ENCODE measurements at regions not wholly inside any gene's neighbourhood (a gene's known extent, or its start where the extent isn't known, plus 50 kb on each side); places are given as distances from the start of the nearest gene placed in this dataset.

DNA sequence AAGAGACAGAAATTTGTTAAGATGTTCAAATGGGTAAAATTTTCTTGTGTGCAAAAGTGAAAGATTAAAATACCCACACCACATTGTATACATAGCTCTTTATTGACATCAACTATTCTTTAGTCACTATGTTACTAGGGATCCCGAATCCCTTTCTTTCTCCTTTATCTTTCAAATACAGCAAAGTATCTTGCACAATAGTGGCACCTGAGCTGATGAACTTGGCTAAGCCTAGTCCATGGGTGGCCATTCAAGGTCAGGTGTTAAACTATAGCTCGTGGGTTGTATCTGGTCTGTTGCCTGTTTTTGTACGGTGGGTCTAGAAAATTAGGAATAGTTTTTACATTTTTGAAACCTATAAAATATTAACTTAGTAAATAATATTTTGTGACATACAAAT lies 210.9 kb downstream of the SLITRK6 start:
- Histone ChIP-seq H3K4me3 (ENCODE audit: low read depth, low read length) (no peak overlapping the region), H3K27ac (no peak overlapping the region), H3K9me3 (ENCODE audit: severe bottlenecking) (no peaks in the 10 kb centered on the region), H3K27me3 (ENCODE audit: insufficient read depth, low read depth, severe bottlenecking) (no peaks in the 10 kb centered on the region), H3K36me3 (no peaks in the 10 kb centered on the region)
- TF ChIP-seq CTCF (IDR thresholded peaks at IDR 0.05; ENCODE audit: low read depth, low read length): no peak
- no peak for DNase-seq

GRCh38 chr13:85586856-85587255 lies 212.4 kb downstream of the SLITRK6 start:
- H3K9me3 ChIP-seq (ENCODE audit: severe bottlenecking): no peaks in the 10 kb centered on the region
- H3K27me3 ChIP-seq (ENCODE audit: insufficient read depth, low read depth, severe bottlenecking): no peaks in the 10 kb centered on the region
- no peaks in the 10 kb centered on the region for H3K36me3 ChIP-seq
- H3K4me3 ChIP-seq (ENCODE audit: low read depth, low read length): no peak overlapping the region
- TF ChIP-seq CTCF (IDR thresholded peaks at IDR 0.05; ENCODE audit: low read depth, low read length): no peak
- DNase-seq: no peak
- H3K27ac ChIP-seq: no peak overlapping the region

DNA sequence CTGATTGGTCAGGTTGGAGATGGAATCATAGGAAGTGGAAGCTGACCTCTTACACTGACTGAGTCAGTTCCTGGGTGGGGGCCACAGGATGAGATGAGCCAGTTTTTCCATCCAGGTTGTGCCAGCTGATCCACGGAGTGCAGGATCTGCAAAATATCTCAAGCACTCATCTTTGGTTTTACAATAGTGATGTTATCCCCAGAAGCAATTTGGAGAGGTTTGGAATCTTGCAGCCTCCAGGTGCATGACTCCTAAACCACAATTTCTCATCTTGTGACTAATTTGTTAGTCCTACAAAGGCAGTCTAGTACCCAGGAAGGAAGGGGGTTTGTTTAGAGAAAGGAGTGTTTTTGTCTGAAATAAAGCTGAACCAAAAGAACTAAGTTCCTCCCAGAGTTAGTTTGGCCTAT lies 212.8 kb downstream of the SLITRK6 start:
- no peak overlapping the region for H3K4me3 ChIP-seq (ENCODE audit: low read depth, low read length)
- H3K27ac ChIP-seq: no peak overlapping the region
- no peaks in the 10 kb centered on the region for H3K27me3 ChIP-seq (ENCODE audit: insufficient read depth, low read depth, severe bottlenecking)
- no peak for TF ChIP-seq CTCF (IDR thresholded peaks at IDR 0.05; ENCODE audit: low read depth, low read length)
- no peak for DNase-seq
- no peaks in the 10 kb centered on the region for H3K36me3 ChIP-seq
- no peaks in the 10 kb centered on the region for H3K9me3 ChIP-seq (ENCODE audit: severe bottlenecking)

- no peak for TF ChIP-seq CTCF (IDR thresholded peaks at IDR 0.05; ENCODE audit: low read depth, low read length)
- H3K4me3 ChIP-seq (ENCODE audit: low read depth, low read length): no peak overlapping the region
- DNase-seq: no peak
- no peaks in the 10 kb centered on the region for H3K36me3 ChIP-seq
- no peaks in the 10 kb centered on the region for H3K9me3 ChIP-seq (ENCODE audit: severe bottlenecking)
- no peaks in the 10 kb centered on the region for H3K27me3 ChIP-seq (ENCODE audit: insufficient read depth, low read depth, severe bottlenecking)
- H3K27ac ChIP-seq: no peak overlapping the region
Observed at GRCh38 chr13:85582890-85583289, 216.3 kb downstream of the SLITRK6 start.

DNA sequence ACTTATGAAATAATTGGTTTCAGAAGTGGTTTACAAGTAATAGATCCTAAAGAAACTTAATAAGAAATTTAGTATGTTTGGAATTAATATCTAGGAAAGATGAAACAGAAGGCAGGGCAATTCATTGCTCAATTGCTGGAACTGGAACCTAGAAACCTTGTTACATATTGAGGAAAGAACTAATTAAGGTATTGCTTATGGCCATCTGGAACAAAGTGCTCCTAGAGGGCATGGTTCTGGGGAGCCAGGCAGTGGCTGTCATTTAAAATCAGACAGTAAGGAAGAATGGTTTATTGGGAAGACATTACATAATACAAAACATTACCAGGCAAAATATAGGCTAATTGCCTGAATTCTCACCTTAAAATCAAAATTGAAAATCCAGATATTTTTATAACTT lies 224.1 kb downstream of the SLITRK6 start:
- Histone ChIP-seq H3K27ac (no peak overlapping the region), H3K9me3 (ENCODE audit: severe bottlenecking) (no peaks in the 10 kb centered on the region), H3K36me3 (no peaks in the 10 kb centered on the region), H3K4me3 (ENCODE audit: low read depth, low read length) (no peak overlapping the region), H3K27me3 (ENCODE audit: insufficient read depth, low read depth, severe bottlenecking) (no peaks in the 10 kb centered on the region)
- no peak for TF ChIP-seq CTCF (IDR thresholded peaks at IDR 0.05; ENCODE audit: low read depth, low read length)
- no peak for DNase-seq

DNA sequence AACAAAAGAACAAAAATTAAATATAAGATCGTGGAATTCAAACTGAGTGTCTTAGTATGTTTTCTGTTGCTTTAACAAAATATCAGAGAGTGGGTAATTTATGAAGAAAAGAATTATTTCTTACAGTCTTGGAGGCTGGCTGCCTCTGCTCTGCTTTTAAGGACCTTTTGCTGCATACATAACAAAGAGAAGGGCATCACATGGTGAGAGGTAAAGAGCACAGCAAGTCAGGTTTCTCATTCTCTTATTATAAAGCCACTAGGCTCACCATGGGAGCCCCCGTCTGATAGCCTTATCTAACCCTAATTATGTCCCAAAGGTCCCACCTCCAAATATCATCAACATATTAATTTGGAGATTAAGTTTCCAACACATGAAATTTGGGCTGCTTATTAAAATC lies 231.3 kb downstream of the SLITRK6 start:
- Histone ChIP-seq H3K36me3 (no peaks in the 10 kb centered on the region), H3K27me3 (ENCODE audit: insufficient read depth, low read depth, severe bottlenecking) (no peaks in the 10 kb centered on the region), H3K4me3 (ENCODE audit: low read depth, low read length) (no peak overlapping the region), H3K27ac (no peak overlapping the region), H3K9me3 (ENCODE audit: severe bottlenecking) (no peaks in the 10 kb centered on the region)
- DNase-seq: no peak
- TF ChIP-seq CTCF (IDR thresholded peaks at IDR 0.05; ENCODE audit: low read depth, low read length): no peak
